HG03575 (cell line): ENCODE measurements at regions not wholly inside any gene's neighbourhood (a gene's known extent, or its start where the extent isn't known, plus 50 kb on each side); places are given as distances from the start of the nearest gene placed in this dataset.

Experiments
- ATAC-seq: cut with Tn5 transposase; IDR thresholded peaks from one replicate; pipeline ENCODE4 v1.9.1; 2021; ENCODE audit not compliant: unreplicated experiment, insufficient number of reproducible peaks, low FRiP score; ENCODE audit errors: extremely low read depth

DNA sequence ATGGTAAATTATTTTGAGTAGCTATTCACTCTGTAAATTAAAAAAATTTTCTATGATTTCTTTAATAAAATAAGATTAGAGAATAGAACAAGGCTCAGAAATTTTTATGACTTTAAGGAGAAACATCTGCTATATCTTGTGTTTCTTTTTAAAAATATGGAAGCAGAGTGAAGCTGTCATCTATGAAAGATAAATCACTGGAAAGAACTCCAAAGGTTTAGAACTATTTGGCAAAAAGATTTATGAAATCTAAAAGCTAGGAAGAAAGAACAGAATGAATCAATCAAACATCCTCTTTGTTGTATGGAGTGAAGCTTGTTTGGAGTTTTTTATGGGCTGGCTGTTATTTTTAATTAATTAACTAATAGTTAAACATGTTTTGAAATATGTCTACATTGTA, 89.8 kb upstream of the ACTBL2 start:
- ATAC-seq = no peak

- no peak for ATAC-seq
These were observed 87.0 kb upstream of the ACTBL2 start for GRCh38 chr5:57569601-57570000.

- ATAC-seq = no peak
These were observed 85.5 kb upstream of the ACTBL2 start for GRCh38 chr5:57568136-57568535.

- no peak for ATAC-seq
These were observed 84.3 kb upstream of the ACTBL2 start for GRCh38 chr5:57566914-57567313.

GRCh38 chr5:57561231-57561842, 78.7 kb upstream of the ACTBL2 start:
- ATAC-seq = no peak

GRCh38 chr5:57559110-57559635, 76.6 kb upstream of the ACTBL2 start:
- no peak for ATAC-seq

DNA sequence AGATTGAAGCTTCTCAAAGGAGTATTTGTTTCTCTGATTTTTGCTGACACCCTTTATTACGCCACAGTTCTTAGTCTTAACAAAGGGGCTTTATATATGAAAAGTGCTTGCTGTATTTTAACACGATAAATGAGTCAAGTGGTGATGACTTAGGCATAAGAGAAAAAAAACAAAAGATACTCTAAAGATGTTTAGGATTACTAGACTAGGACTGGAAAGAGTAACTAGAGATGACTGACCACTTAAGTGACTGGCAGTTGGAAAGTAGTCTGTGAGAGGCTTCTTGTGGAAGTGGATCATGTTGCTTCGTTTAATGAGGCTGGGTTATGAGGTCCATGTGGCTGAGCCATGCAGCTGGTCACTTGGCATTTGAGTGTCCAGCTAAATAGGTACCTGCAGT, 69.4 kb upstream of the ACTBL2 start:
- no peak for ATAC-seq

- no peak for ATAC-seq
These were observed 68.6 kb upstream of the ACTBL2 start for GRCh38 chr5:57551251-57551650.

DNA sequence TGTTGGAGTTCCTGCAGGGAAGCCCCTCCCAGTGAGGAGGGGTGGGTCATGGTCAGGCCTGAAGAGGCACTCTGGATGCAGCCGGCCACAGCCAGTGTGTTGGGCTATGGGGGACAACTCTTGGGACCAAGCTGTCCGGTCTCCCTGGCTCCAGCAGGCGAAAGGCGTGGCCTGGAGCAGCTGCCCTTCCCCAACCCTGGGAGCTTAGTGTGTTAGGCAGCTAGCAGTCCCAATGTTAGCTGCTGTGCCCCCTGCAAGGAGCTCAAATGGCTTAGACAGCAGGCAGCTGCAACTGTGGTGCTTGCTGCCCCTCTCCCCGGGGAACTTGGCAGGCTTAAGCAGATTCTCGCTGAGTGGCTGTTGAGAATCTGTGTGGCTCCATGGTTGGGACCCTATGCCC, 67.5 kb upstream of the ACTBL2 start:
- ATAC-seq = no peak

DNA sequence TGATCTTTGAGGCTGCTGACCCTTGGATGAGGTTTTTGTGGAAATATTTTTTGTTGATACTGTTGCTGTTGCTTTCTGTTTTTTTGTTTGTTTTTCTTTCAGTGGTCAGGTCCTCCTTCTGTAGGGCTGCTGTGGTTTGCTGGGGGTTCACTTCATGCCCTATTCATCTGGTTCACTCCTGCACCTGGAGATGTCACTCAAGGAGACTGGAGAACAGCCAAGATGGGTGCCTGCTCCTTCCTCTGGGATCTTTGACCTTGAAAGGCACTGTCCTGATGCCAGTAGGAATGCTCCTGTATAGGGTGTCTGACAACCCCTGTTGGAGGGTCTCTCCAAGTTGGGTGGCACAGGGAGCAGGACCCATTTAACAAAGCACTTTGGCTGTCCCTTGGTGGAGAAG, 67.0 kb upstream of the ACTBL2 start:
- no peak for ATAC-seq

DNA sequence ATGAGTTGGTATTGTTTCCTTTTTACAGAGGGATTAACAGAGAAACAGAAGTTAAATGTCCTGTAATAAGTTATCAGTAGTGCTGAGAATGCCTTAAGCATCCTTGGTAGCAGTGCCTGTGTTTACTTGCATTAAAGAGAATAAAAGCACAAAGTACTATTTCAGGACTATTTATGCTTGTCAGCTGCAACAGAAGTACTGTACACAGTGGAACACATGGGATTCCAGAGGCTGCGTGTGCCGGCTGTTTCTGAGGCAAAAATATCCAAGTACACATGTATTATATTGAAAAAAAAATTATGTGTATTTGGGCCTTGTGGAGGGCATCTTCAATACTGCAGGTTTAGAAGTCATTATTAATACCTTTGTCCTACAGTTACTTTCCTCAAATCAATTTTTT, 58.2 kb upstream of the ACTBL2 start:
- ATAC-seq = no peak

DNA sequence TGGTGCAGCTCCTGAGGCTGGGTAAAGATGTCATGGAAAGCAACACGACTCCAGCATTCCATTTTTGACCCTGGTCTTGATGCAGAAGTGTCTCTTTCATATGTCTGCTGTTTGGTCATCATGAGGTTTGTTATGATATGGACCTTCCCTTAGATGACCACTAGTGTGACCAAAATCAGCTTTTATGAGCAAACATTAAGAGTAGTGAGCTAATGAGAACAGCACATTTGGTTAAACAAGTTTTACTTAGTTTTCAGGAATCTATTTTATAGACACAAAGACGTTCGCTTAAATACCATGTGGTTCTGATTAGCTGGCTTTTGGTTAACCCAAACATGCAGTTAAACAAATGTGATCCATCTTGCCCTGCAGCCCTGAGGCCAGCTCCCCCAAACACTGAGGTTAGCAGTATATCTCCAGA, 56.7 kb upstream of the ACTBL2 start:
- ATAC-seq = no peak

GRCh38 chr5:57538341-57538955, 55.8 kb upstream of the ACTBL2 start:
- no peak for ATAC-seq

GRCh38 chr5:57537811-57538210, 55.2 kb upstream of the ACTBL2 start:
- ATAC-seq = no peak

DNA sequence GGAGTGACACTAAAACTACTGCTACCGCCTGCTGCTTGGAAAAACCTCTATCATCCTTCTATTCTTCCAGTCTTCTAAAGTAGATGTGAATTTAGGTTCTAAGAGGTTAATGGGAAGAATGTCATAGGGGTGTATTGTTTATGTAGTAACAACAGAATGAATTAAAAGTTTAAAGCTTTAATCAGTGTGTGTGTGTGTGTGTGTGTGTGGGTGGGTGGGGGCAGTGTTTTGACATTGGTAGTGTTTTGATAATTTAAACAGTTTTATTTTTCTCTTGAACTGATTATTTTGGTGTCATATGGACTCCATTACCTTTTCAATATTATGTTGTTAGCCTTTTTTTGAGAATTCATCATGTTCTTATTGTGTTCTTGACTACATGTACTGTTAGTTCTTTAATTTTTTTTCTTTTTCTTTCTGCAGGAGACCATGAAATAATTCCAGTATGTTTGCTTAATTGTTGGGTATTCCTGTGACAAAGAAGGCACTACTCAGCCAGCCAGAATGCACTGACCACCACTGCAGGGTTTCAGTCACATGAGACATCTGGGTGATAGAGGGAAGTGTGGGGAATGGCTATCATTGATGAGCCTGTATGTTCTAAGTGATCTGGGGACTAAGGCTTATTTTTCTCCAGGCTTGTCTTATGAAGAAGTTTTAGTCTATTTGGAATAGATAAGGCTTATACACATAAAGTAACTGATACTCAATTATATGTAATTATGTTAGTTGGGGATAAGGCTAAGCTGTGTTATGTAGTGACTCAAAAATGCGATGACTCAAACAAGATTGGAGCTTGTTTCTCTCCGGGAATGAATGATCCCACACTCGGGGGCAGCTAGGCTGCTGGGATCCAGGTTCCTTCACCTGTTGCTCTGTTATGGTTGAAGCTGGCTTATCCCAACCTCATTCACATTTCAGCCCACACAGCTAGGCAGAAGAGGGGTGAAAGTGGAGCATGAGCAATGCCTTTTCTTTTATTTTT, 50.2 kb upstream of the ACTBL2 start:
- no peak for ATAC-seq
